Left renal cortex interstitium (tissue), 4 donors: ENCODE measurements at regions not wholly inside any gene's neighbourhood (a gene's known extent, or its start where the extent isn't known, plus 50 kb on each side); places are given as distances from the start of the nearest gene placed in this dataset.
"Not testable (repeated sequence)": the region's sequence is repeated elsewhere in the genome, so short reads cannot be mapped to it uniquely, and the experiment has no call there.

ENCODE experiments used
- DNase-seq, 4 donors: peaks; one replicate each; pipeline ENCODE4 v3.0.0-alpha.2; 2013; ENCODE audit warnings: low read depth in 4 of 4, low spot score in 2 of 4, missing footprints in 1 of 4

GRCh38 chr1:5613900-5614299, 378.3 kb downstream of the NPHP4 start:
- DNase-seq = no peak

GRCh38 chr1:5611851-5612250, 380.4 kb downstream of the NPHP4 start:
- DNase-seq = no peak

- no peak for DNase-seq
These were observed 380.8 kb downstream of the NPHP4 start for GRCh38 chr1:5611431-5611830.

- DNase-seq = no peak
These were observed 381.8 kb downstream of the NPHP4 start for GRCh38 chr1:5610432-5610831.

- no peak for DNase-seq
These were observed 388.7 kb downstream of the NPHP4 start for GRCh38 chr1:5603353-5604104.

GRCh38 chr1:5602718-5603117, 389.5 kb downstream of the NPHP4 start:
- not testable (repeated sequence) for DNase-seq

GRCh38 chr1:5601516-5601915, 390.7 kb downstream of the NPHP4 start:
- no peak for DNase-seq

- no peak for DNase-seq
These were observed 392.7 kb downstream of the NPHP4 start for GRCh38 chr1:5599541-5599940.

- DNase-seq = no peak
These were observed 393.3 kb downstream of the NPHP4 start for GRCh38 chr1:5598824-5599395.

GRCh38 chr1:5597991-5598823, 394.0 kb downstream of the NPHP4 start:
- no peak for DNase-seq

GRCh38 chr1:5597171-5597850, 394.9 kb downstream of the NPHP4 start:
- no peak for DNase-seq

GRCh38 chr1:5596651-5597050, 395.6 kb downstream of the NPHP4 start:
- DNase-seq = no peak

- no peak for DNase-seq
These were observed 396.6 kb downstream of the NPHP4 start for GRCh38 chr1:5595531-5596170.

GRCh38 chr1:5594056-5594956, 397.9 kb downstream of the NPHP4 start:
- no peak for DNase-seq

GRCh38 chr1:5590717-5591116, 401.5 kb downstream of the NPHP4 start:
- no peak for DNase-seq

- no peak for DNase-seq
These were observed 405.6 kb downstream of the NPHP4 start for GRCh38 chr1:5586629-5587028.

GRCh38 chr1:5585256-5585655, 407.0 kb downstream of the NPHP4 start:
- DNase-seq = no peak

- DNase-seq = no peak
These were observed 411.3 kb downstream of the NPHP4 start for GRCh38 chr1:5580926-5581325.

GRCh38 chr1:5579966-5580365, 412.3 kb downstream of the NPHP4 start:
- DNase-seq = no peak

- DNase-seq = no peak
These were observed 413.5 kb downstream of the NPHP4 start for GRCh38 chr1:5578690-5579089.
